Mucosa of descending colon (tissue), 3 donors: ENCODE measurements at regions not wholly inside any gene's neighbourhood (a gene's known extent, or its start where the extent isn't known, plus 50 kb on each side); places are given as distances from the start of the nearest gene placed in this dataset.

Experiments used
- ATAC-seq: fragments of 200-7000 bp; cut with Tn5 transposase; one replicate; pipeline ENCODE4 v1.9.1; 2020; ENCODE audit warnings: mild to moderate bottlenecking, moderate library complexity
- DNase-seq, 3 donors: peaks; one replicate each; pipeline ENCODE4 v3.0.0-alpha.2; 2020
- H3K36me3 ChIP-seq: fragments of 200-600 bp; one replicate; pipeline ENCODE4 v1.8.0; 2021; ENCODE audit warnings: low read depth, mild to moderate bottlenecking
- H3K4me1 ChIP-seq: fragments of 200-600 bp; one replicate; pipeline ENCODE4 v1.8.0; 2021; ENCODE audit warnings: low read depth, mild to moderate bottlenecking
- H3K4me3 ChIP-seq: fragments of 200-600 bp; one replicate; pipeline ENCODE4 v1.8.0; 2021; ENCODE audit warnings: mild to moderate bottlenecking
- H3K9me3 ChIP-seq: fragments of 200-600 bp; one replicate; pipeline ENCODE4 v1.8.0; 2021; ENCODE audit warnings: mild to moderate bottlenecking
- CTCF ChIP-seq: fragments of 200-600 bp; IDR thresholded peaks from one replicate; pipeline ENCODE4 v1.8.0; 2022; ENCODE audit warnings: antibody characterized with exemption, mild to moderate bottlenecking
- intact Hi-C, 2 donors: fragments of 100-400 bp; cut with DNase I in 1 of 2; cut with micrococcal nuclease in 1 of 2; formaldehyde crosslinking; loops; one replicate each; pipeline versions ENCODE4 v1.11.0 to v1.11.1; 2022; cut with DNase I, micrococcal nuclease
- donor health status: DM: no; HTN: no; CAD: no; lungs with moderate emphysema.
- donor health status: DM: no; HTN: no; CAD: no.
- donor health status: DM: no; HTN: yes; CAD: no.

GRCh38 chr17:64767269-64767997 is 105.3 kb upstream of the SMURF2 start:
- H3K4me1 ChIP-seq, result no peaks in the 10 kb centered on the region
- DNase-seq, result no peak
- no peaks in the 10 kb centered on the region for H3K36me3 ChIP-seq
- no peak overlapping the region for H3K4me3 ChIP-seq
- H3K9me3 ChIP-seq, result no peaks in the 10 kb centered on the region
- TF ChIP-seq CTCF, result no peak
- peak; percentile 26 for ATAC-seq
- intact Hi-C loops, result no loop called here

GRCh38 chr17:64765191-64765889 is 103.2 kb upstream of the SMURF2 start:
- ATAC-seq, result peak; percentile 67

GRCh38 chr17:64750891-64751677 is 89.0 kb upstream of the SMURF2 start:
- DNase-seq (no peak), ATAC-seq (no peak)
- no peaks in the 10 kb centered on the region for H3K4me1 ChIP-seq
- no peaks in the 10 kb centered on the region for H3K36me3 ChIP-seq
- H3K4me3 ChIP-seq, result no peak overlapping the region
- intact Hi-C loops, result no loop called here
- no peaks in the 10 kb centered on the region for H3K9me3 ChIP-seq
- TF ChIP-seq CTCF, result no peak

More at GRCh38 chr17:64765191-64765889, 103.2 kb upstream of the SMURF2 start:
- no peak for DNase-seq
- intact Hi-C loops, result no loop called here
- no peaks in the 10 kb centered on the region for H3K36me3 ChIP-seq
- H3K4me3 ChIP-seq, result no peak overlapping the region
- no peaks in the 10 kb centered on the region for H3K4me1 ChIP-seq
- no peak for TF ChIP-seq CTCF
- H3K9me3 ChIP-seq, result no peaks in the 10 kb centered on the region

GRCh38 chr17:64750478-64750877 is 88.4 kb upstream of the SMURF2 start:
- intact Hi-C loops, result no loop called here
- no peak for DNase-seq
- no peaks in the 10 kb centered on the region for H3K4me1 ChIP-seq
- TF ChIP-seq CTCF, result no peak
- H3K9me3 ChIP-seq, result no peaks in the 10 kb centered on the region
- no peak overlapping the region for H3K4me3 ChIP-seq
- ATAC-seq, result no peak
- no peaks in the 10 kb centered on the region for H3K36me3 ChIP-seq

GRCh38 chr17:64749306-64749705 is 87.2 kb upstream of the SMURF2 start:
- H3K4me3 ChIP-seq, result no peak overlapping the region
- H3K36me3 ChIP-seq, result no peaks in the 10 kb centered on the region
- H3K9me3 ChIP-seq, result no peaks in the 10 kb centered on the region
- ATAC-seq (no peak), DNase-seq (no peak)
- H3K4me1 ChIP-seq, result no peaks in the 10 kb centered on the region
- no peak for TF ChIP-seq CTCF
- intact Hi-C loops, result no loop called here
